ENCODE measurements at regions not wholly inside any gene's neighbourhood (a gene's known extent, or its start where the extent isn't known, plus 50 kb on each side); places are given as distances from the start of the nearest gene placed in this dataset.

GRCh38 chr12:128043317-128043716 lies 223.7 kb upstream of the TMEM132C start:
- Histone ChIP-seq H3K36me3 (no peaks in the 10 kb centered on the region), H3K4me1 (no peaks in the 10 kb centered on the region), H3K4me3 (no peak overlapping the region), H3K27ac (no peak overlapping the region), H3K9me3 (replicated peaks) (no peaks in the 10 kb centered on the region), H3K27me3 (no peaks in the 10 kb centered on the region)
- no peak for DNase-seq

GRCh38 chr12:128047266-128048060 lies 219.5 kb upstream of the TMEM132C start:
- Histone ChIP-seq H3K27ac (no peak overlapping the region), H3K4me3 (no peak overlapping the region), H3K36me3 (no peaks in the 10 kb centered on the region)

GRCh38 chr12:128052331-128052730 lies 214.6 kb upstream of the TMEM132C start:
- no peaks in the 10 kb centered on the region for H3K36me3 ChIP-seq
- DNase-seq = no peak

More at GRCh38 chr12:128047266-128048060, 219.5 kb upstream of the TMEM132C start:
- no peaks in the 10 kb centered on the region for H3K9me3 ChIP-seq (replicated peaks)
- H3K27me3 ChIP-seq = no peaks in the 10 kb centered on the region
- H3K4me1 ChIP-seq = no peaks in the 10 kb centered on the region
- no peak for DNase-seq

GRCh38 chr12:128052777-128053176 lies 214.2 kb upstream of the TMEM132C start:
- DNase-seq = no peak
- Histone ChIP-seq H3K36me3 (no peaks in the 10 kb centered on the region), H3K4me1 (no peaks in the 10 kb centered on the region), H3K9me3 (replicated peaks) (no peaks in the 10 kb centered on the region), H3K27ac (no peak overlapping the region), H3K4me3 (no peak overlapping the region), H3K27me3 (no peaks in the 10 kb centered on the region)

More at GRCh38 chr12:128052331-128052730, 214.6 kb upstream of the TMEM132C start:
- Histone ChIP-seq H3K4me3 (no peak overlapping the region), H3K4me1 (no peaks in the 10 kb centered on the region), H3K9me3 (replicated peaks) (no peaks in the 10 kb centered on the region), H3K27me3 (no peaks in the 10 kb centered on the region), H3K27ac (no peak overlapping the region)

- no peaks in the 10 kb centered on the region for H3K27me3 ChIP-seq
- no peak overlapping the region for H3K4me3 ChIP-seq
- no peaks in the 10 kb centered on the region for H3K4me1 ChIP-seq
- H3K9me3 ChIP-seq (replicated peaks) = no peaks in the 10 kb centered on the region
- no peak overlapping the region for H3K27ac ChIP-seq
- no peak for DNase-seq
- no peaks in the 10 kb centered on the region for H3K36me3 ChIP-seq
These were observed 211.4 kb upstream of the TMEM132C start for GRCh38 chr12:128055567-128055966.

GRCh38 chr12:128056136-128056801 lies 210.7 kb upstream of the TMEM132C start:
- no peaks in the 10 kb centered on the region for H3K9me3 ChIP-seq (replicated peaks)
- no peak overlapping the region for H3K4me3 ChIP-seq
- DNase-seq = no peak
- H3K27me3 ChIP-seq = no peaks in the 10 kb centered on the region
- H3K4me1 ChIP-seq = no peaks in the 10 kb centered on the region
- no peak overlapping the region for H3K27ac ChIP-seq
- no peaks in the 10 kb centered on the region for H3K36me3 ChIP-seq

GRCh38 chr12:128057586-128057985 lies 209.4 kb upstream of the TMEM132C start:
- Histone ChIP-seq H3K27me3 (no peaks in the 10 kb centered on the region), H3K27ac (no peak overlapping the region), H3K4me3 (no peak overlapping the region), H3K9me3 (replicated peaks) (no peaks in the 10 kb centered on the region), H3K36me3 (no peaks in the 10 kb centered on the region), H3K4me1 (no peaks in the 10 kb centered on the region)
- DNase-seq = no peak

- Histone ChIP-seq H3K4me3 (no peak overlapping the region), H3K4me1 (no peaks in the 10 kb centered on the region), H3K9me3 (replicated peaks) (no peaks in the 10 kb centered on the region), H3K27me3 (no peaks in the 10 kb centered on the region), H3K36me3 (no peaks in the 10 kb centered on the region), H3K27ac (no peak overlapping the region)
- DNase-seq = no peak
These were observed 207.2 kb upstream of the TMEM132C start for GRCh38 chr12:128059621-128060370.

GRCh38 chr12:128068211-128068610 lies 198.8 kb upstream of the TMEM132C start:
- Histone ChIP-seq H3K27ac (no peak overlapping the region), H3K27me3 (no peaks in the 10 kb centered on the region; the same call in 1 of the 2 replicates), H3K9me3 (replicated peaks) (no peaks in the 10 kb centered on the region), H3K36me3 (no peaks in the 10 kb centered on the region), H3K4me3 (no peak overlapping the region), H3K4me1 (no peaks in the 10 kb centered on the region)
- no peak for DNase-seq

- no peak overlapping the region for H3K4me3 ChIP-seq
- DNase-seq = peak; percentile 9 to 64
These were observed 197.5 kb upstream of the TMEM132C start for GRCh38 chr12:128069359-128069997.

GRCh38 chr12:128073937-128074336 lies 193.0 kb upstream of the TMEM132C start:
- H3K4me1 ChIP-seq = peaks cover 11% of the 10 kb centered on the region; the same call in 1 of the 2 replicates
- H3K9me3 ChIP-seq (replicated peaks) = no peaks in the 10 kb centered on the region
- no peak for DNase-seq

More at GRCh38 chr12:128069359-128069997, 197.5 kb upstream of the TMEM132C start:
- H3K27ac ChIP-seq = no peak overlapping the region
- no peaks in the 10 kb centered on the region for H3K4me1 ChIP-seq
- H3K9me3 ChIP-seq (replicated peaks) = no peaks in the 10 kb centered on the region
- no peaks in the 10 kb centered on the region; the same call in 1 of the 2 replicates for H3K27me3 ChIP-seq
- no peaks in the 10 kb centered on the region for H3K36me3 ChIP-seq

GRCh38 chr12:128075332-128075731 lies 191.6 kb upstream of the TMEM132C start:
- DNase-seq = no peak
- no peaks in the 10 kb centered on the region for H3K9me3 ChIP-seq (replicated peaks)
- no peaks in the 10 kb centered on the region for H3K27me3 ChIP-seq
- no peaks in the 10 kb centered on the region for H3K36me3 ChIP-seq
- peaks cover 14% of the 10 kb centered on the region; the same call in 1 of the 2 replicates for H3K4me1 ChIP-seq
- no peak overlapping the region for H3K4me3 ChIP-seq
- H3K27ac ChIP-seq = no peak overlapping the region

More at GRCh38 chr12:128073937-128074336, 193.0 kb upstream of the TMEM132C start:
- Histone ChIP-seq H3K27me3 (no peaks in the 10 kb centered on the region), H3K4me3 (no peak overlapping the region), H3K27ac (no peak overlapping the region), H3K36me3 (no peaks in the 10 kb centered on the region)

- H3K27ac ChIP-seq = no peak overlapping the region
- DNase-seq = no peak
These were observed 190.8 kb upstream of the TMEM132C start for GRCh38 chr12:128076188-128076587.

GRCh38 chr12:128077211-128077916 lies 189.6 kb upstream of the TMEM132C start:
- no peak for DNase-seq
- Histone ChIP-seq H3K36me3 (no peaks in the 10 kb centered on the region), H3K27ac (no peak overlapping the region), H3K4me1 (peaks cover 14% of the 10 kb centered on the region; the same call in 1 of the 2 replicates), H3K27me3 (no peaks in the 10 kb centered on the region), H3K4me3 (no peak overlapping the region), H3K9me3 (replicated peaks) (no peaks in the 10 kb centered on the region)

More at GRCh38 chr12:128076188-128076587, 190.8 kb upstream of the TMEM132C start:
- peaks cover 14% of the 10 kb centered on the region; the same call in 1 of the 2 replicates for H3K4me1 ChIP-seq
- no peaks in the 10 kb centered on the region for H3K9me3 ChIP-seq (replicated peaks)
- H3K4me3 ChIP-seq = no peak overlapping the region
- H3K27me3 ChIP-seq = no peaks in the 10 kb centered on the region
- no peaks in the 10 kb centered on the region for H3K36me3 ChIP-seq

Measured in SJCRH30 (cell line).